A673 (cell line): ENCODE measurements at regions not wholly inside any gene's neighbourhood (a gene's known extent, or its start where the extent isn't known, plus 50 kb on each side); places are given as distances from the start of the nearest gene placed in this dataset.
A peak's percentile ranks its signal among the peaks of the same experiment; 100 is the strongest.

Experiments used
- BruUV-seq: library from RNA; stranded (reverse); fragments of 400-500 nt; replicated peaks from 2 replicates; lab custom pipeline; 2021; lab: Mats Ljungman, UMichigan
- CTCF ChIA-PET: fragments of 300-600 bp; sonication (Branson Sonifier 250); formaldehyde crosslinking; loops from one replicate; lab custom pipeline; 2022; ENCODE audit warnings: antibody characterized with exemption; lab: Charles Lee
- POLR2A ChIA-PET: fragments of 300-600 bp; sonication (Branson Sonifier 250); formaldehyde crosslinking; loops from one replicate; lab custom pipeline; 2022; ENCODE audit warnings: antibody characterized with exemption; ENCODE audit not compliant: low non-redundant PET; lab: Charles Lee
- DNase-seq: peaks from one replicate; pipeline ENCODE4 v3.0.0-alpha.2; 2015; ENCODE audit warnings: low spot score
- H3K27ac ChIP-seq: fragments of 200-600 bp; sonication (generic); 2 replicates; pipeline ENCODE4 v1.5.1; 2016; ENCODE audit warnings: mixed run types, low read depth, mild to moderate bottlenecking, mixed read lengths, antibody characterized with exemption, low read length; ENCODE audit not compliant: poor library complexity, severe bottlenecking
- H3K27me3 ChIP-seq: fragments of 200-600 bp; sonication (generic); replicated peaks from 2 replicates; pipeline ENCODE4 v1.6.1; 2017; ENCODE audit warnings: mixed run types, low read depth, mild to moderate bottlenecking, mixed read lengths, antibody characterized with exemption, low read length; ENCODE audit not compliant: insufficient read depth, poor library complexity
- H3K36me3 ChIP-seq: fragments of 200-600 bp; sonication (generic); 2 replicates; pipeline ENCODE4 v1.6.1; 2016; ENCODE audit warnings: mixed run types, mild to moderate bottlenecking, mixed read lengths, antibody characterized with exemption, low read length; ENCODE audit not compliant: insufficient read depth, poor library complexity, severe bottlenecking
- H3K4me1 ChIP-seq: fragments of 200-600 bp; sonication (generic); 2 replicates; pipeline ENCODE4 v1.6.1; 2017; ENCODE audit warnings: mixed run types, mild to moderate bottlenecking, mixed read lengths, antibody characterized with exemption, low read length; ENCODE audit not compliant: insufficient read depth, poor library complexity, severe bottlenecking
- H3K4me3 ChIP-seq: fragments of 200-600 bp; sonication (generic); 2 replicates; pipeline ENCODE4 v1.5.1; 2016; ENCODE audit warnings: low read depth, mixed run types, mild to moderate bottlenecking, mixed read lengths, low read length; ENCODE audit not compliant: poor library complexity, severe bottlenecking
- H3K9me3 ChIP-seq: fragments of 200-600 bp; sonication (generic); 2 replicates; pipeline ENCODE4 v1.6.1; 2016; ENCODE audit warnings: mixed run types, low read depth, mild to moderate bottlenecking, mixed read lengths, antibody characterized with exemption, low read length; ENCODE audit not compliant: poor library complexity, severe bottlenecking
- EZH2 ChIP-seq: fragments of 200-600 bp; sonication (generic); IDR thresholded peaks from 2 replicates; pipeline ENCODE4 v1.6.1; 2017; ENCODE audit warnings: borderline replicate concordance, low read depth, mild to moderate bottlenecking, mixed read lengths, antibody characterized with exemption, low read length; ENCODE audit not compliant: poor library complexity, severe bottlenecking
- intact Hi-C: fragments of 100-400 bp; cut with micrococcal nuclease; formaldehyde crosslinking; loops from one replicate; pipeline ENCODE4 v1.10.0; 2022; ENCODE audit not compliant: unreplicated experiment
- TF ChIP-seq, protein P1 (sequence below): fragments of 300-800, 200-600 bp; sonication (generic); conservative IDR thresholded peaks from 2 replicates; pipeline ENCODE4 v1.5.1; 2017; ENCODE audit warnings: low read depth, mild to moderate bottlenecking, antibody characterized with exemption, low read length, moderate library complexity, mixed read lengths

DNA sequence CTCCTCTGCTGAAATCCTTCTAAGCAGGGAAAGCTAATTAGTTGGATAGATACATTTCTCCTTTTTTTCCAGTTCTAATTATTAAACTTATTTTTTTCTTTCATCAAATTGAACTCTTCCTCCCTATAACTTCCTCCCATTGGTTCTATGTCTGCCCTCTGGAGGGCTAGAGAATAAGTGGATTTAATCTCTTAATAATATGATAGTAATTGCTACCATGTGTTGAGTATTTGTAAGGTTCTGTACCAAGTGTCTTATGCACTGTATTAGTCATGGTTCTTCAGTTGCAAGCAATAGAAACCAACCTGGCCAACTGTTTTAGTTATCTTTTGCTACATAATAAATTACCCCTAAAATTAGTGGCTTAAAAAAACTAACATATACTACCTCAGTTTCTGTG is 190.5 kb upstream of the PLXNC1 start:
- intact Hi-C loops = no loop called here
- ChIA-PET POLR2A (no interaction called here), CTCF (no interaction called here)
- Histone ChIP-seq H3K27ac (no peak overlapping the region), H3K9me3 (peaks cover 8% of the 10 kb centered on the region), H3K36me3 (no peaks in the 10 kb centered on the region), H3K4me3 (no peak overlapping the region), H3K27me3 (no peaks in the 10 kb centered on the region), H3K4me1 (no peaks in the 10 kb centered on the region)
- DNase-seq = peak; percentile 55
- no peak for TF ChIP-seq EZH2
- TF ChIP-seq, protein P1, sequence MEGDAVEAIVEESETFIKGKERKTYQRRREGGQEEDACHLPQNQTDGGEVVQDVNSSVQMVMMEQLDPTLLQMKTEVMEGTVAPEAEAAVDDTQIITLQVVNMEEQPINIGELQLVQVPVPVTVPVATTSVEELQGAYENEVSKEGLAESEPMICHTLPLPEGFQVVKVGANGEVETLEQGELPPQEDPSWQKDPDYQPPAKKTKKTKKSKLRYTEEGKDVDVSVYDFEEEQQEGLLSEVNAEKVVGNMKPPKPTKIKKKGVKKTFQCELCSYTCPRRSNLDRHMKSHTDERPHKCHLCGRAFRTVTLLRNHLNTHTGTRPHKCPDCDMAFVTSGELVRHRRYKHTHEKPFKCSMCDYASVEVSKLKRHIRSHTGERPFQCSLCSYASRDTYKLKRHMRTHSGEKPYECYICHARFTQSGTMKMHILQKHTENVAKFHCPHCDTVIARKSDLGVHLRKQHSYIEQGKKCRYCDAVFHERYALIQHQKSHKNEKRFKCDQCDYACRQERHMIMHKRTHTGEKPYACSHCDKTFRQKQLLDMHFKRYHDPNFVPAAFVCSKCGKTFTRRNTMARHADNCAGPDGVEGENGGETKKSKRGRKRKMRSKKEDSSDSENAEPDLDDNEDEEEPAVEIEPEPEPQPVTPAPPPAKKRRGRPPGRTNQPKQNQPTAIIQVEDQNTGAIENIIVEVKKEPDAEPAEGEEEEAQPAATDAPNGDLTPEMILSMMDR = peak; percentile 28; the same call in 1 of the 2 replicates
- no TSS peak for BruUV-seq

DNA sequence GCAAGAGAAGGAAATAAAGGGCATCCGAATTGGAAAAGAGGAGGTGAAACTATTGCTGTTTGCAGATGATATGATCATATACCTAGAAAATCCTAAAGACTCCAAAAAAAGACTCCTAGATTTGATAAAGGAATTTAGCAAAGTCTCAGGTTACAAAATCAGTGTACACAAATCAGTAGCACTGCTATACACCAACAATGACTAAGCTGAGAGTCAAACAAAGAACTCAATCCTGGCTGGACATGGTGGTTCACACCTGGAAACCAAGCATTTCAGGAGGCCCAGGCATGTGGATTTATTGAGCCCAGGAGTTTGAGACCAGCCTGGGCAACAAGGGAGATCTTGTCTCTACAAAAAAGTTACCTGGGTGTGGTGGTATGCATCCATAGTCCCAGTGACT is 188.7 kb upstream of the PLXNC1 start:
- H3K4me3 ChIP-seq = no peak overlapping the region
- no peak for DNase-seq
- peaks cover 8% of the 10 kb centered on the region for H3K9me3 ChIP-seq
- no TSS peak for BruUV-seq
- H3K36me3 ChIP-seq = no peaks in the 10 kb centered on the region
- POLR2A ChIA-PET = no interaction called here
- no peaks in the 10 kb centered on the region for H3K4me1 ChIP-seq
- no peaks in the 10 kb centered on the region for H3K27me3 ChIP-seq
- CTCF ChIA-PET = no interaction called here
- intact Hi-C loops = no loop called here
- H3K27ac ChIP-seq = no peak overlapping the region
- TF ChIP-seq, protein P1 = no peak
- TF ChIP-seq EZH2 = no peak

DNA sequence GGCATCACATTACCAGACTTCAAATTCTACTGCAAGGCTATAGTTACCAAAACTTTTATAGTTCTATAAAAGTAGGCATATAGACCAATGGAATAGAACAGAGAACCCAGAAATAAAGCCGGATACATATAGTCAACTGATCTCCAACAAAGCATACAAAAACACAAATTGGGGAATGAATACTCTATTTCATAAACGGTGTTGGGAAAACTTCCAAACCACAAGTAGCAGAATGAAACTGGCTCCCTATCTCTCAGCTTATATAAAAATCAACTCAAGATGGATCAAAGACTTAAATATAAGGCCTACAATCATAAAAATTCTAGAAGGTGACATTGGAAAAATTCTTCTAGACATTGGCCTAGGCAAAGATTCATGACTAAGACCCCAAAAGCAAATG is 187.9 kb upstream of the PLXNC1 start:
- Histone ChIP-seq H3K27ac (no peak overlapping the region), H3K4me1 (no peaks in the 10 kb centered on the region), H3K9me3 (peaks cover 8% of the 10 kb centered on the region), H3K27me3 (no peaks in the 10 kb centered on the region), H3K36me3 (no peaks in the 10 kb centered on the region), H3K4me3 (no peak overlapping the region)
- no TSS peak for BruUV-seq
- CTCF ChIA-PET = no interaction called here
- TF ChIP-seq, protein P1 = no peak
- TF ChIP-seq EZH2 = no peak
- no peak for DNase-seq
- POLR2A ChIA-PET = no interaction called here
- intact Hi-C loops = no loop called here
